ENCODE measurements at regions not wholly inside any gene's neighbourhood (a gene's known extent, or its start where the extent isn't known, plus 50 kb on each side); places are given as distances from the start of the nearest gene placed in this dataset.
A peak's percentile ranks its signal among the peaks of the same experiment; 100 is the strongest.
"Not testable (repeated sequence)": the region's sequence is repeated elsewhere in the genome, so short reads cannot be mapped to it uniquely, and the experiment has no call there.

DNA sequence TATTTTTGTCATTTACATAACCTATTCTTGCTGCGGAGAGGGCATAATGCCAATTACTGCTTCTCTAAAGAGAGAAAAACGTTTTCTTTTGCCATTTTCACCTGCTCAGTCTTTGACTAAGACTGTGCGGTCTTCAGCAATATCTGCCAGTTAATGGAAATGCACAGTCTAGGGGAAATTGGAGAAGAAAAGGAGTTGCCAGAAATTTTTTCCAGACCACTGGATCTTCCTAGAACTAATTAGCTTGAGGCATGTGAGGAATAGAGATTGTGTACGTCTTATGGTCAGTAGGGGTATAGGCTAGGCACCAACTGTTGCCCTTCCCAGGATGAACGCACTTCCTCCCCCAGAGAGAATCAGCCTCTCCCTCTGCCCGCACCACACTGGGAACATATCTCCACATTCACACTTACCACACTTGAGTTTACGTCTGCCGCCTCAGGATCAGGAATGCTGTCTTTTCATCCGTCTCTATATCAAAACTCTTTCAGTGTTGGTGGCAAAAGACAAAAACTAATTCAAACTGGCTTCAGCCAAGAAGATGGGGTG is 67.9 kb upstream of the E2F3 start:
- ATAC-seq (ENCODE audit: poor library complexity) (peak; percentile 55), DNase-seq (no peak)
- intact Hi-C loops (cut with DNase I), result no loop called here

DNA sequence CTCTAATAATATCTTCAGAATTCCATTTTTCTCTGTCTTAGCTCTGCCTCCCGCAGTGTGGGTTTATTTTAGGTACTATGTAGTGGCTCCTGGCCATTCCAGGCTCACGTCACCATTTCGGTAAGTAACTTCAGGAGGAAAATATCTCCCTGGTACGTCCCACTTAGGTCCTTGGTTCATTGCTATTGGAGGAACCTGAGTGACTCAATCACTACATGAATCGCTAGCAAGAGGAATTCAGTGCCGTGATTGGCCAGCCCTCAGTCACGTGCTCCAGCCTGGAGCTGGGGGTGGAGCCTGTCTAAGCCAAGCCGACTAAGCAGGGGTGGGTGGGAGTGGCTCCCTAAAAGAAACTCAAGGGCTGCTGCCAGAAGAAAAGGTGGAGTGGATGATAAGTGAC is 67.3 kb upstream of the E2F3 start:
- intact Hi-C loops (cut with DNase I), result no loop called here
- DNase-seq (no peak), ATAC-seq (ENCODE audit: poor library complexity) (peak; percentile 72)

DNA sequence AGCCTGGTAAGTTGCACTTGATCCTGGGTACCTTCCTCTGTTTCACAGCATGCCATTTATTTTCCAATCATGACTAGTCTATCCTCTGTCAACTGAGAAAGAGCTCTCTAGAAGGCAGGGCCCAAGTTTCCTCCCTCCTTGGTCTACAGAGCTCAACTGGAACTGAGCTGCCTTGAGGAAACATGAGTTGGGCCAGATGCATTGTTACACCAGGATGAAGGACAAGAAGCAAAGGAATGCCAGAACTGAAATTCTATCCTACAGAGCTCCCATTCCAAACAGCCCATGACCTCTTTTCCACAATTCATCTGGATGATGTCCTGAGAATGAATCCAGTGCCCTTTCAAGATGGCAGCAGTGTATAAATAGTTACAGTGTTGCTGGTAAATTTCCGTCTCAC is 66.7 kb upstream of the E2F3 start:
- intact Hi-C loops (cut with DNase I), result no loop called here
- DNase-seq (no peak), ATAC-seq (ENCODE audit: poor library complexity) (no peak)

DNA sequence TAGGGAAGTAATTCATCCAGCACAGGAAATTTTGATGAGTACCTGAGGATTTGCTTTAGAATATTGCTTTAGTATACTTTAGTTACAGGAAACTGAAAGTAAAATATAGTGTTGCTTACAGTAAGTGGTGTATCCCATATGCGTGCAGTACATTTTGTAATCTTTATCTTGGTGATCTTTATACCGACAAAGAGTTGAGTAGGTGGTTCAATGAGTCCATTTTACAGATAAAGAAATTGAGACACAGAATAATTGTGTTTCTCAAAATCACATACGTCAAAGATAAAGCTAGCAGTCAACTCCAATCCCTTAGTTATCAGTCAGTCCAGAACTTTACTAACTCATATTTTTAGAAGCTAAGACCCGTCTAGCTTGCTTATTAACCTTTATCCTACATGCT is 65.8 kb upstream of the E2F3 start:
- intact Hi-C loops (cut with DNase I), result no loop called here
- ATAC-seq (ENCODE audit: poor library complexity) (no peak), DNase-seq (no peak)

DNA sequence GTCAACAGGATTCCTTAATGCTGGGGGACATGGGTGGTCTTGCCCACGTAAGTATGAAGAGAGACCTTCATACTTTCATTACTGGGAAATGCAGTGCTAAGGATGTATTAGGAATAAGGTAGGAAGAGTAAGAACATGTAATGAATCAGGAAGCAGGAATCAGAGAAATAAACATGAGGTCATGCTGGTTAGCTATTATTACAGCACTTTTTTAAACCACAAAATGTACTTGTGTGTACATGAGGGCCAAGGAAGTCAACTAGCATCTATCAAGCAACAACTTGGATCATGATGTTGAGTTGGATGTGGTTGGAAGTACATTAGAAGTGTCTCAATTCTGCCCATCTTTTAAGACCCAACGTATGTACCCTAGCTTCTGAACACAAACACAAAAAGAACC is 63.5 kb upstream of the E2F3 start:
- DNase-seq, result no peak
- ATAC-seq (ENCODE audit: poor library complexity), result no peak
- intact Hi-C loops (cut with DNase I), result no loop called here

DNA sequence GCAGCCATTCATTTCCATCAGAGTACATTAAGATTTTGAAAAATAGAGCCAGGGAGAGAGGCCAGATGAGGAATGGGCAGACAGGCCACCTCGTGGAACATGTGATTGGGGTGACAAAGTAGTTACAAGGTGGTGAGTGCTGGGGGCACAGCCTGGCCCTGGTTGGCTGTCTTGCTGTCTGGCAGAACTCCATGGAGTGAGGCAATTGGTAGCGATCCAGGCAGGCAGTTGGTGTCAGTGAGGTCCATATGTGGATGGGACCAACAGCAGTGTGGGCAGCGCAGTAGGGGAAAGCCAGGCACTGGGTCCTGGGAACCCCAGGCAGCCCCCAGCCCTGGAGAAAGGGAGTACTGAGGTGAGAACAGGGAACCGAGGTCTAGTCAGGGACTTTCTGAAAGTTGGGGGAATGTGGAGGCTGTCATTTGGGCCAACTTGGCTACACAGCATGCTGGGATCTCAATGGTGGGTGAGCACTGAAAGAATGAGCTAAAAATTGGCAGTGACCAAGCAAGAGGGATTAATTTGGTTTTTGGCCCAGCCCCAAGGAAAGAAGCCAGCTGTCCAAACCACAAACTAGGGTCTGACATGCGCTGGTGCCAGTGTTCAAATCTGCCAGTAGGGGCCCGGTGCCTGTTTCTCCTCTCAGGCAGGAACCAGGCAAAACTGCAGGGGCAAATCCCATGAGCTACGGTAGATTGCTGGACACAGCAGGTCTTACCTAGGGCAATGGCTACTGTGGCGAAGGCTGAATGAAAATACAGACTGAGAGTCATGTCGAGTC is 61.4 kb upstream of the E2F3 start:
- ATAC-seq (ENCODE audit: poor library complexity), result no peak
- intact Hi-C loops (cut with DNase I), result no loop called here
- no peak for DNase-seq

DNA sequence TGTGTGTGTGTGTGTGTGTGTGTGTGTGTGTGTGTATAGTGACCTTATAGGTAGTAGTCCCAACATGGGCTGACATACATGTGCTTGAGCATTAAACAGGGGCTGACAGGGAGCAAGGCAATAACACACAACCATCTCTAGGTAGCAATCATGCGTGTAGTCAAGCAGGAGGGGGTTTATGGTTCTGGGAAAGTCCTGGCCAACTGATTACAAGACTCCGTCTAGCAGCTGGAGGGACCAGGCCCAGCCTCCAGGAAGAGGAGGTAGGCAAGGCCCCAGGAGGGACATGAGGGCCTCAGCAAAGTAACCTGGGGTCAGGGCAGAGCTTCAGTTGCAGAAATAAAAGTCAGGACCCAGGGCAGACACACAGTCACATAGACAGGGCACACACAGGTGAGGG is 60.6 kb upstream of the E2F3 start:
- intact Hi-C loops (cut with DNase I), result no loop called here
- DNase-seq, result no peak
- no peak for ATAC-seq (ENCODE audit: poor library complexity)

DNA sequence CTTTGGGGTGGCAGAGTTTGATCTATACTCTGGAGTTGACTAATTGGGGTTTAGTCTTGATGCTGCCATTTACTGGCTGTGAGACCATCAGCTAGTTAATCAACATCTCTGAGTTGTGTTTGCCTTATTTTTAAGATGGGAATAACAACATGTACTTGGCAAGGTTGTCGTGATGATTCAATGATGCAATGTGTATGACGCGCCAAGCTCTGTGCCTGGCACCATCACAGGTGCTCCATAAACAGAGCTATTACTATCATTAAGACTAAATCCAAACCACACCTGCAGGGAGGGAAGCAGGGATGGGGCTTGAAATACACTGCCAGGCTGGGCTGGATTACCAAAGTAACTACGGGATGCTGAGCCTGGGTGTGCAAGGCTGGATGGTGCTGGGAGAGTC is 60.1 kb upstream of the E2F3 start:
- ATAC-seq (ENCODE audit: poor library complexity) (no peak), DNase-seq (no peak)
- intact Hi-C loops (cut with DNase I), result no loop called here

DNA sequence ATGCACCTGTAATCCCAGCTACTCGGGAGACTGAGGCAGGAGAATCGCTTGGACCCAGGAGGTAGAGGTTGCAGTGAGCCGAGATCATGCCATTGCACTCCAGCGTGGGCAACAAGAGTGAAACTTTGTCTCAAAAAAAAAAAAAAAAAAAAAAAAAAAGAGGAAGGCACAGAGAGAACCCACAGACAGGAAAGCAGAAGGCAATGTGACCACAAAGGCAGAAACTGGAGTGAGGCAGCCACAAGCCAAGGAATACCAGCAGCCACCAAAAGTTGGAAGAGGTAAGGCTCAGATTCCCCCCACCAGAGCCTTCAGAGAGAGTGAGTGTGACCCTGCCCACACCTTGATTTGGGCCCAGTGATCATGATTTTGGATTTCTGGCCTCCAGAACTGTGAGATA is 54.7 kb upstream of the E2F3 start:
- DNase-seq; ATAC-seq (ENCODE audit: poor library complexity); intact Hi-C loops (cut with DNase I): not testable (repeated sequence)

DNA sequence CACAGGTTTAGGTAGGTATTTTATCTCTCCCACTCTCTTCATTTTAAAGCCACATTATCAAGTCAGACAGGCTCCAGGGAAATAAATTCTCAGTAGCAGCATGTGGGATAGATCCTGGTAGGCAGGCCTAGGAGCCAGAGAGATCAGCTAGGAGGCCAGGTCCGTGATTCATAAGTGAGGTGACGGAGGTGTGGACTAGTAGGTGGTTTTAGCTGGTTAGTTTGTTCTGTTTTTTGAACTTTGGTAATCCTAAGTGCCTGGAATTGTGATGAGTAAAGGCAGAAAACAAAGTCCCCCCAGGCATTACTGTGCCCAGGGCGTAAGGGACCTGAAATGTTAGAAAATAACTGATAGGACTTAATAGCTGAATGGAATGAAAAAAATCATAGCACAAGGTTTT is 53.6 kb upstream of the E2F3 start:
- ATAC-seq (ENCODE audit: poor library complexity) (no peak), DNase-seq (no peak)
- intact Hi-C loops (cut with DNase I), result no loop called here

DNA sequence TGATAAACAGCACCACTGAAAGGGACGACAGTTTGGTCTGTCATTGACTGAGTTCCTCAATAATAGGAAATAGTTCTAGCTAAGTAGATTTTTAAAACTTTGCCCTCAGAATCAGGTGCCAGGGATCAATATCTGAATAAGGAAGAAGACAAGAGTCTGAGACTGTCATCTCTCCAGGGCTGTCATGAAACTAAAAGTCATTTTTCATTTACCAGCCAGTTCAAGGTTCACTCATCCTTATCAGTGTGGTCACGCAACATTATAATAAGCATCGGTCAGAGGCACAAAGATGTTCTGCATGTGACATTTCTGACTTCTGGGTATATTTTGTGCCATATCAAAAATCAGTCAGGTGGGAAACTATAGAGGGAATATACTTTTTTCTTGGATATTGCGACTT is 52.5 kb upstream of the E2F3 start:
- intact Hi-C loops (cut with DNase I), result no loop called here
- DNase-seq (no peak), ATAC-seq (ENCODE audit: poor library complexity) (no peak)

DNA sequence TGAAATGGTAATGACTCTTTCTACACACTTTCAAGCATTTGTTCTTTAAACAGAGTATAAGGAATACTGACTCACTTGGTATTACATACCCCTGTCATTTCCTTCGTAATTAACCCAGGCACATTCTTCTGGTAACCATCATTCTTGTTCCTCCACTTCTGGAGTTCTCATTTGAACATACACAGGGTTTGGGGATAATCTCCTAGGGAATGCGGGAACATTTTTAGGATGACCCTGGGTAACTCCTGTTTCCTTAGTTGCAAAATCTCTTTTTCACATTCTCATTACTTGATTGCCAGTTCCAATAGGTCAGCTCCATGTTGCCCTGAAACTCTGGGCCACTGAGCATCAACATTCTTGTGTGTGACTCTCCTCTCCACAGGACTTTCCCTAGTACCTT is 51.5 kb upstream of the E2F3 start:
- DNase-seq, result no peak
- intact Hi-C loops (cut with DNase I), result no loop called here
- ATAC-seq (ENCODE audit: poor library complexity), result no peak

DNA sequence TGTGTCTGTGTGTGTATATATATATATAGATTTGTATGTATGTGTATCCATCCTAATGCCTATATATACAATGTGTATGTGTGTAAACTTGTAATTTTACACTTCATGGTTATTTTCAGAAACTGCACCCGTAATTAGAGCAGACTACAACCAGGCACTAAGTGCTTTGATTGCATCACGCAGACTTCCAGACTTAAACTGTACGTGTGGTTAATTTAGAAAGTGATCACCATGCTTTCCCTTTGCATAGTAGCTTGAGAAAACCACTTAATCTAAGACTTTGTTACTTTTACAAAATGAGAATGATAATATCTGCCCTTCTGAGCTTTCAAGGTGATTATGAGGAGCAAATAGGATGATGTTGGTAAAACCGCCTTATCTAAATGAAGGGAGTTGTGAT is 50.1 kb upstream of the E2F3 start:
- intact Hi-C loops (cut with DNase I), result no loop called here
- DNase-seq (no peak), ATAC-seq (ENCODE audit: poor library complexity) (no peak)

All from Right ventricle myocardium superior (tissue), 1 donor.